ENCODE measurements at regions not wholly inside any gene's neighbourhood (a gene's known extent, or its start where the extent isn't known, plus 50 kb on each side); places are given as distances from the start of the nearest gene placed in this dataset.

- TF ChIP-seq, protein P1, sequence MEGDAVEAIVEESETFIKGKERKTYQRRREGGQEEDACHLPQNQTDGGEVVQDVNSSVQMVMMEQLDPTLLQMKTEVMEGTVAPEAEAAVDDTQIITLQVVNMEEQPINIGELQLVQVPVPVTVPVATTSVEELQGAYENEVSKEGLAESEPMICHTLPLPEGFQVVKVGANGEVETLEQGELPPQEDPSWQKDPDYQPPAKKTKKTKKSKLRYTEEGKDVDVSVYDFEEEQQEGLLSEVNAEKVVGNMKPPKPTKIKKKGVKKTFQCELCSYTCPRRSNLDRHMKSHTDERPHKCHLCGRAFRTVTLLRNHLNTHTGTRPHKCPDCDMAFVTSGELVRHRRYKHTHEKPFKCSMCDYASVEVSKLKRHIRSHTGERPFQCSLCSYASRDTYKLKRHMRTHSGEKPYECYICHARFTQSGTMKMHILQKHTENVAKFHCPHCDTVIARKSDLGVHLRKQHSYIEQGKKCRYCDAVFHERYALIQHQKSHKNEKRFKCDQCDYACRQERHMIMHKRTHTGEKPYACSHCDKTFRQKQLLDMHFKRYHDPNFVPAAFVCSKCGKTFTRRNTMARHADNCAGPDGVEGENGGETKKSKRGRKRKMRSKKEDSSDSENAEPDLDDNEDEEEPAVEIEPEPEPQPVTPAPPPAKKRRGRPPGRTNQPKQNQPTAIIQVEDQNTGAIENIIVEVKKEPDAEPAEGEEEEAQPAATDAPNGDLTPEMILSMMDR (IDR thresholded peaks at IDR 0.05; ENCODE audit: poor library complexity, severe bottlenecking) = no peak
- TF ChIP-seq EZH2 (IDR thresholded peaks at IDR 0.05; ENCODE audit: borderline replicate concordance, insufficient read depth, low read length, poor library complexity, severe bottlenecking) = no peak
- TF ChIP-seq RAD21 (conservative IDR thresholded peaks at IDR 0.05) = no peak
- TF ChIP-seq REST (IDR thresholded peaks at IDR 0.05; ENCODE audit: borderline replicate concordance) = no peak
- TF ChIP-seq EP300 (conservative IDR thresholded peaks at IDR 0.05; ENCODE audit: poor library complexity, severe bottlenecking) = no peak
- TF ChIP-seq MXI1 (conservative IDR thresholded peaks at IDR 0.05; ENCODE audit: poor library complexity, severe bottlenecking) = no peak
- TF ChIP-seq POLR2AphosphoS5 (IDR thresholded peaks at IDR 0.05) = no peak
- no peak for TF ChIP-seq SMC3 (conservative IDR thresholded peaks at IDR 0.05; ENCODE audit: poor library complexity)
- no peak for TF ChIP-seq TAF1 (IDR thresholded peaks at IDR 0.05; ENCODE audit: low read depth)
These were observed 121.3 kb upstream of the GADD45A start for GRCh38 chr1:67563684-67564083.

Data from neural cell (in vitro differentiated cells).